Loucy (cell line): ENCODE measurements at regions not wholly inside any gene's neighbourhood (a gene's known extent, or its start where the extent isn't known, plus 50 kb on each side); places are given as distances from the start of the nearest gene placed in this dataset.

Experiments used
- CTCF ChIP-seq: fragments of 200-600 bp; sonication (generic); conservative IDR thresholded peaks from 2 replicates; pipeline ENCODE4 v1.5.1; 2014; ENCODE audit warnings: mild to moderate bottlenecking, antibody characterized with exemption, low read length
- EZH2phosphoT487 ChIP-seq: fragments of 200-600 bp; IDR thresholded peaks from 2 replicates; pipeline ENCODE4 v1.6.1; 2018; ENCODE audit warnings: antibody characterized with exemption, mild to moderate bottlenecking, moderate library complexity, borderline replicate concordance

GRCh38 chr1:239870194-239870593 lies 221.5 kb upstream of the FMN2 start:
- no peak for TF ChIP-seq CTCF
- TF ChIP-seq EZH2phosphoT487 = no peak
